HUES48 (cell line): ENCODE measurements at regions not wholly inside any gene's neighbourhood (a gene's known extent, or its start where the extent isn't known, plus 50 kb on each side); places are given as distances from the start of the nearest gene placed in this dataset.

ENCODE experiments used
- H3K27ac ChIP-seq: one replicate; pipeline ENCODE4 v1.7.0; 2013; ENCODE audit warnings: low read depth, low read length, inconsistent platforms
- H3K27me3 ChIP-seq: 2 replicates; pipeline ENCODE4 v1.6.1; 2013; ENCODE audit warnings: mild to moderate bottlenecking, low read length; ENCODE audit not compliant: control insufficient read depth, insufficient read depth
- H3K36me3 ChIP-seq: 2 replicates; pipeline ENCODE4 v1.6.1; 2013; ENCODE audit warnings: low read length; ENCODE audit not compliant: control insufficient read depth, insufficient read depth
- H3K4me1 ChIP-seq: 2 replicates; pipeline ENCODE4 v1.6.1; 2013; ENCODE audit warnings: mild to moderate bottlenecking, low read length; ENCODE audit not compliant: control insufficient read depth, insufficient read depth
- H3K4me3 ChIP-seq: 2 replicates; pipeline ENCODE4 v1.5.1; 2013; ENCODE audit warnings: mild to moderate bottlenecking, low read depth, low read length
- H3K9ac ChIP-seq: 2 replicates; pipeline ENCODE4 v1.6.1; 2013; ENCODE audit warnings: mild to moderate bottlenecking, low read depth, low read length, moderate library complexity
- H3K9me3 ChIP-seq: 2 replicates; pipeline ENCODE4 v1.6.1; 2013; ENCODE audit warnings: low read length; ENCODE audit not compliant: control insufficient read depth, insufficient read depth

- no peaks in the 10 kb centered on the region for H3K36me3 ChIP-seq
- peaks cover 7% of the 10 kb centered on the region for H3K4me1 ChIP-seq
- no peak overlapping the region for H3K4me3 ChIP-seq
- no peaks in the 10 kb centered on the region for H3K9me3 ChIP-seq
- no peak overlapping the region for H3K27ac ChIP-seq
- no peaks in the 10 kb centered on the region; the same call in 1 of the 2 replicates for H3K27me3 ChIP-seq
- H3K9ac ChIP-seq, result no peak overlapping the region
Measured at GRCh38 chr6:44733868-44734267, 346.4 kb downstream of the CDC5L start.

- peaks cover 10% of the 10 kb centered on the region for H3K4me1 ChIP-seq
- H3K4me3 ChIP-seq, result no peak overlapping the region
- H3K27me3 ChIP-seq, result no peaks in the 10 kb centered on the region; the same call in 1 of the 2 replicates
- no peak overlapping the region for H3K9ac ChIP-seq
- H3K36me3 ChIP-seq, result no peaks in the 10 kb centered on the region
- no peak overlapping the region for H3K27ac ChIP-seq
- H3K9me3 ChIP-seq, result no peaks in the 10 kb centered on the region
Measured at GRCh38 chr6:44734886-44735629, 347.6 kb downstream of the CDC5L start.

GRCh38 chr6:44735630-44735963 is 348.1 kb downstream of the CDC5L start:
- H3K27me3 ChIP-seq, result no peaks in the 10 kb centered on the region; the same call in 1 of the 2 replicates

GRCh38 chr6:44737341-44737740 is 349.8 kb downstream of the CDC5L start:
- Histone ChIP-seq H3K36me3 (no peaks in the 10 kb centered on the region), H3K9me3 (no peaks in the 10 kb centered on the region), H3K4me3 (no peak overlapping the region), H3K9ac (no peak overlapping the region), H3K27me3 (no peaks in the 10 kb centered on the region; the same call in 1 of the 2 replicates), H3K4me1 (peaks cover 10% of the 10 kb centered on the region), H3K27ac (no peak overlapping the region)

More at GRCh38 chr6:44735630-44735963, 348.1 kb downstream of the CDC5L start:
- Histone ChIP-seq H3K4me1 (peaks cover 10% of the 10 kb centered on the region), H3K9me3 (no peaks in the 10 kb centered on the region), H3K9ac (no peak overlapping the region), H3K36me3 (no peaks in the 10 kb centered on the region), H3K27ac (no peak overlapping the region), H3K4me3 (no peak overlapping the region)

DNA sequence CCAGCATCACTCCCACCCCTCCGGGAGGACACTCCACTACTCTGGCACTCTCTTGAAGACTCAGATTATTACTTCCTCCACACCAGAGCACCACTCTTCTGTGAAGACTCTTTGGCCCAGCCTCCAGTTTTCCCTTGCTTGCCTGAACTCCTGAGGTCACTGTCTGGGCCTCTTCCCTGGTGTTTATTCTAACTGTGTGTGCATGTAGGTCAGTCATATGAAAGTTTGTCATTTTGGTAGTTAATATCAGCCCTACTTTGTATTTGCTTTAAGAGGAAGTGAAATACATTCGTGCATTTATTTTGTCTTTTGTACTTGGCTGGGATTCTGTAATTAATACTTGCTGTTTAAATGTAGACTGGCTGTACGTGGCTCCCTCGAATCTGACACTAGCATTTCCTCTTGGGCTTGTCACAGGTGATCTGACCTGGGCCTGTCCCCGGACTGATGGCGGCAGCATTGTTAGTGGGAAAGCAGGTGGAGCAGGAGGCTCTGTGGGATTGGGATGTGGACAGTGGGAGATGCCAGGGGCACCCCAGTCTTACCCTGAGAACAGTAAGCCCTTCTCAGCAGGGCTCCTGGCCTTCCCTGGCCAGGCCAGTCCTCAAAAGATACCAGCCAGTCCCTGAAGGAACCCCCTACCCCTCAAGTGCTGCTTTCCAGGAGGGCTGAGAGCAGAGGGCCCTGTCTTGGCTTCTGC is 350.5 kb downstream of the CDC5L start:
- Histone ChIP-seq H3K9ac (no peak overlapping the region), H3K4me1 (peaks cover 10% of the 10 kb centered on the region), H3K27me3 (no peaks in the 10 kb centered on the region; the same call in 1 of the 2 replicates), H3K4me3 (no peak overlapping the region), H3K9me3 (no peaks in the 10 kb centered on the region), H3K36me3 (no peaks in the 10 kb centered on the region), H3K27ac (no peak overlapping the region)

DNA sequence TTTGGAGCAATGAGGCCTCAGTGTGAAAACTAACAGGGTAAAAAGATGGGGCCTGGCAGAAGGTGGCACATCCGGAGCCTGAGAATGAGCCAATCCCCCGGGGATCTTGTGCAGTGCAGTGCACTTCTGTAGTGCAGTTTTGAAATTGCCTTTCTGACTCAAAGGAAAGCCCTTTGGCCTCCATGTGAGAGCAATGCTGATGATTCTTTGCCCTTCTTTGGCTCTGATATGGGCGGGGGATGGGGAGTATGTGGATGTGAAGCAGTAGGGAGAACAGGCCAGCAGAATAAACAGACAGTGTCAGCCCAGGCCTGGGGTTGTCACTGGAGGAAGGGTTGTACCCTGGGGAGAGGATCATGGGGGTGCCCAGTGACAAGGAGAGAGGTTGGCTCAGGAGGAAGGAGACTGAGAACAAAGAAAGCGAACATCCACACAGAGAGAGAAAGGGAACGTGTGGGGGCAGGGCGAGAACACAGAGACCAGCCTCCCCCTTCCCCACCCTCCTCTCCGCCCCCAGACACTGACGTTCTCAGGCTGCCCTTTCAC is 351.2 kb downstream of the CDC5L start:
- Histone ChIP-seq H3K9ac (no peak overlapping the region), H3K27me3 (no peaks in the 10 kb centered on the region; the same call in 1 of the 2 replicates)

GRCh38 chr6:44739181-44739580 is 351.7 kb downstream of the CDC5L start:
- H3K9me3 ChIP-seq, result no peaks in the 10 kb centered on the region
- no peaks in the 10 kb centered on the region for H3K36me3 ChIP-seq
- H3K9ac ChIP-seq, result no peak overlapping the region
- peaks cover 10% of the 10 kb centered on the region for H3K4me1 ChIP-seq
- no peaks in the 10 kb centered on the region; the same call in 1 of the 2 replicates for H3K27me3 ChIP-seq
- H3K27ac ChIP-seq, result no peak overlapping the region
- H3K4me3 ChIP-seq, result no peak overlapping the region

More for the DNA sequence above, 351.2 kb downstream of the CDC5L start:
- H3K4me3 ChIP-seq, result no peak overlapping the region
- H3K36me3 ChIP-seq, result no peaks in the 10 kb centered on the region
- no peak overlapping the region for H3K27ac ChIP-seq
- H3K4me1 ChIP-seq, result peaks cover 10% of the 10 kb centered on the region
- H3K9me3 ChIP-seq, result no peaks in the 10 kb centered on the region

GRCh38 chr6:44740566-44741120 is 353.1 kb downstream of the CDC5L start:
- peaks cover 10% of the 10 kb centered on the region for H3K4me1 ChIP-seq
- peaks cover 2% of the 10 kb centered on the region; the same call in 1 of the 2 replicates for H3K9me3 ChIP-seq
- H3K27ac ChIP-seq, result no peak overlapping the region
- H3K4me3 ChIP-seq, result no peak overlapping the region
- H3K36me3 ChIP-seq, result no peaks in the 10 kb centered on the region
- H3K27me3 ChIP-seq, result no peaks in the 10 kb centered on the region; the same call in 1 of the 2 replicates
- no peak overlapping the region for H3K9ac ChIP-seq

GRCh38 chr6:44742201-44742600 is 354.7 kb downstream of the CDC5L start:
- H3K9ac ChIP-seq, result no peak overlapping the region
- no peak overlapping the region for H3K4me3 ChIP-seq
- H3K36me3 ChIP-seq, result no peaks in the 10 kb centered on the region
- H3K9me3 ChIP-seq, result peaks cover 8% of the 10 kb centered on the region
- H3K27ac ChIP-seq, result no peak overlapping the region
- peaks cover 10% of the 10 kb centered on the region for H3K4me1 ChIP-seq
- H3K27me3 ChIP-seq, result no peaks in the 10 kb centered on the region; the same call in 1 of the 2 replicates

- H3K27ac ChIP-seq, result no peak overlapping the region
- no peaks in the 10 kb centered on the region; the same call in 1 of the 2 replicates for H3K27me3 ChIP-seq
- H3K9ac ChIP-seq, result no peak overlapping the region
- H3K4me1 ChIP-seq, result peaks cover 10% of the 10 kb centered on the region
- H3K36me3 ChIP-seq, result no peaks in the 10 kb centered on the region
- H3K4me3 ChIP-seq, result no peak overlapping the region
- peaks cover 12% of the 10 kb centered on the region for H3K9me3 ChIP-seq
Measured at GRCh38 chr6:44742828-44743372, 355.4 kb downstream of the CDC5L start.
